NCI-H1436 treated with DMSO at 0.1 percent for 48 hours (cell line): ENCODE measurements at regions not wholly inside any gene's neighbourhood (a gene's known extent, or its start where the extent isn't known, plus 50 kb on each side); places are given as distances from the start of the nearest gene placed in this dataset.

ENCODE experiments used
- DNase-seq: peaks from one replicate; lab custom pipeline; 2025; lab: John Stamatoyannopoulos, UW

- no peak for DNase-seq
Observed at GRCh38 chr14:21987937-21988336, 314.3 kb upstream of the OR4E1 start.

DNA sequence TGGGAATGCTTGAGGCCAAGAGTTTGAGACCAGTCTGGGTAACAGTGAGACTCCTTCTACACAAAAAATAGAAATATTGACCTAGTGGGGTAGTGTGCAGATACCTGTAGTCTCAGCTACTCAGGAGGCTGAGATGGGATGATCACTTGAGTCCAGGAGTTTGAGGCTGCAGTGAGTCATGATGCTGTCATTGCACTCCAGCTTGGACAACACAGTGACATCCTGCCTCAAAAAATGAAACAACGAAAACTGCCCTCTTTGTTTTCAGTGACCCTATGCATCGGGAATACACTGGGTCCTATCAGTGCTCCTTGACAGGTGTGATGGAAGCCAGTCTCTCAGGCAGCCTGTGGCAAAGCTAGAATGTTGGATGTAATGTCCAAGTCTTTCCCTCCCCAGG is 311.5 kb upstream of the OR4E1 start:
- DNase-seq: no peak

DNA sequence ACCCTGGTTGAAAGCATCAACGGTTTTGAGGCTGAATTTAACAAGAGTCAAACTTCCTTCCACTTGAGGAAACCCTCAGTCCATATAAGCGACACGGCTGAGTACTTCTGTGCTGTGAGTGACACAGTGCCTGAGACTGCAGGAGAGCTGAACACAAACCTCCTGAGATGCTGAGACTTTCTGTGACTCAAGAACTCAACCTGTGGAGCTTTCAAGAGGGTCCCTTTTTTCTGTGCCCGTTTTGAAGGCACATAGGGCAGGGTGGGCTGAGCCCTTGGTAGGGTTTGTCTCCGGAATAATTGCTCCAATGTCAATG is 305.3 kb upstream of the OR4E1 start:
- DNase-seq: no peak

GRCh38 chr14:21978184-21978998 is 304.8 kb upstream of the OR4E1 start:
- DNase-seq: no peak

GRCh38 chr14:21974741-21975140 is 301.1 kb upstream of the OR4E1 start:
- DNase-seq: no peak

- DNase-seq: no peak
Observed at GRCh38 chr14:21965042-21965441, 291.4 kb upstream of the OR4E1 start.

DNA sequence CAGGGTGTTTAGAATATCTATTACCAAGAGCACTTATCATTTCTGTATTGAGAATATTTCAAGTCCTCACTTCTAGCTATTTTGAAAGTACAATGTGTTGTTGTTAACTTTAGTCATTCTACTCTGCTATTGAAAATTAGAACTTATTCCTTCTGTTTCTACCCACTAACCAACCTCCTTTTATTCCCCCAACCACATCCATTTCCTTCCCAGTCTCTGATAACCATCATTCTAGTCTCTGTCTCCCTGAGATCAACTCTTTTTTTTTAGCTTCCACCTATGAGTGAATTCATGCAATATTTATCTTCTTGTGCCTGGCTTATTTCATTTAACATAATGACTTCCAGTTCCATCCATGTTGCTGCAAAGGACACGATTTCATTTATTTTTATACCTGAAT is 290.6 kb upstream of the OR4E1 start:
- no peak for DNase-seq

- no peak for DNase-seq
Observed at GRCh38 chr14:21960636-21961035, 287.0 kb upstream of the OR4E1 start.

GRCh38 chr14:21941885-21942284 is 268.3 kb upstream of the OR4E1 start:
- no peak for DNase-seq

GRCh38 chr14:21940887-21941856 is 267.6 kb upstream of the OR4E1 start:
- DNase-seq: no peak

DNA sequence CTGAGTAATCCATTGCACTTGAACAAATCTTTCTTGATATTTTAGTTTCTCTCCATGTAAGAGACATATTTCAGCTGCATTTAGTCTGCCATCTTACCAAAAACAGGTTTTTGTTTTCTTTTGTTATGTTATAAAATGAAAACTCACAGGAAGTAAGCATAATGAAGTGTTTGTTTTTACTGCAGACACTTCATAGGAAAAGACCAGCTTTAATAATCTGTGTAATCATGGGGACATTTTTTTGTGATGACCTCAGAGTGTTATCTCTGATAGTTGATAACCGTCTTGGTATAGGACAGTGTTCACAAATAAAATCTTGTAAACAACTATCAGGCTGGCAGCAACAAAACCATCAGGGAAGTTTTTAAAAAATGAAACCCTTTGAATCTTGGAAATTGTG is 266.2 kb upstream of the OR4E1 start:
- no peak for DNase-seq

GRCh38 chr14:21937996-21938395 is 264.4 kb upstream of the OR4E1 start:
- DNase-seq: no peak

DNA sequence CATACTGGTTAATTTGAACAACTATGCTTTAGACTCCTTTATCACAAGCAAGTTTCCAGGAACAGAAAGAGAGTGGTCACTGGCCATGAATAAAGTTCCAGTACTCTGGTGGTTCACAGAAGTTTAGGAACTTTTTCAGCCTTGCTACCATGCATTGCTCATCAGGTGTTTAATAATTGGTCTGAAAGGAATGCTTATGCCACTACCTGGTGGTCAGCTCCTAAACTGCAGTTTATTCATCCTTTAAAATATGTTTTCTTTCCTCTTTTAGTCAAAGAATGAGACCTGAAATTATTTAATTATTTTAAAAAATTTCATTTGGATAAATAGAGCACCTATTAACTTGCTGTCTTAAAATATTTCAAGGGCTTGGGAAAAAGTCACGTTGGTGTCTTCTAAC is 260.1 kb upstream of the OR4E1 start:
- no peak for DNase-seq

- DNase-seq: no peak
Observed at GRCh38 chr14:21924479-21924878, 250.9 kb upstream of the OR4E1 start.

DNA sequence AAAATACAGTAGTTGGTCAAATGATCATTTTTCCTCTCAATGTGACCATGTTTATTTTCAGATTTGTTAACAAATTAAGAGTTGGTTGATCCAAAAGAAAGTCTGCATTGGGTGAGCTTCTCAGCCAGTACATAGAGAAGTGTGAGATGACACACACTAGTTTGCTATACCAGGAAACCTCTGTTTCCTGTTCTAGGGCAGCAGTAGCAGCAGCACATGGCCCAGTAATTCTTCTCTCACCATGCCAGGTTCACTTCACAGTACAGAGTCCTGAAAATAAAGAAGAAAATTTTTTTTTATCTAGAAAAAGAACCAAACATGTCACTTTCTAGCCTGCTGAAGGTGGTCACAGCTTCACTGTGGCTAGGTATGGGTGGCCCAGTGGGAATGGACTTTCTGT is 250.2 kb upstream of the OR4E1 start:
- no peak for DNase-seq

DNA sequence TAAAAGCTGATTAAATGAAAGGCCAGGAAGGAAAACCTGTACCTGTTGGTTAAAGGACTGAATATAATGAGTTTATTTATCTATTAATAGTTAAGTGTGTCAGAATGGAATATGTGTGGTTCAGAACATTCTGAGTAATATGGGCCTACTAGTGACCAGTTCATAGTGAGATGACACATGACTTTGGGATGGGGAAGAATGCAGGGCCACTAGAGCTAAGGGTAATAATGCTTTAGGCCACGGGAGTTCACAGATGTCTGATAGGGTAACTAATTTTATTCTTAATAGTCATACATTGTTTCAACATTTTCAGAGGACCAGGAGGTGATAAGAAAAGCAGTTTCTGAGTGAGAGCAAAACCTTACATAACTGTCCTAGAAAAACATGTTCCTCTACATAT is 247.8 kb upstream of the OR4E1 start:
- no peak for DNase-seq

DNA sequence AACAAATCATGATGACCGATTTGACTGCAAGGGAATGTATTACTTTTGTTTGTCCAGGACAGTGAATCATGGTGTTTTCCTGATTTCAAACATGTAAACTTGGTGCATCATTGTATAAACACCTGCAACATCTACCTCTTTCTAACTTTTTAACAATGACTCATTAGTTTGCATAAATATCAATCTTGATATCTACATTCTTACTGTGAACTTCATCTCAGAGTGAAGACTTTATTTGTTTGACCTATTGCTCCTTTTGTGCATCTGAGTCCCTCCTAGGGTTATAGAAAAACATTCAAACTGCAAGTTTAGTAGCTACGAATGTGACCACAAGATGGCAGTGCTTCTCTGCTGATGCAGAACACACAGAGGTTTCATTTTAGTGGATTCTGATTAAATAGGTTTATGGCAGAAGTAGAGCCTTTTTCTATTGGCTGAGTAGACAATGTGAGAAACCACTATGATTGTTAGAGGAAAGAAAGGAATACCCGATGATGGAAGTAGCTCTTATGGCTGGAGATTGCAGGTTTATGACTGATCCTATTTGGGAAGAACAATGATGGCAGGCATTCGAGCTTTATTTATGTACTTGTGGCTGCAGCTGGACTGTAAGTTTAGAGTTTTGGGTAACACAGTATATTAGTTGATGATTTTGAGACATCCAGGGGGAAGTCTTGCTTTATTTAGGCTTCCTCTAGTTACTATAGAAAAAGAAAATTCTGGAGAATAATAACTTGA is 244.2 kb upstream of the OR4E1 start:
- no peak for DNase-seq

DNA sequence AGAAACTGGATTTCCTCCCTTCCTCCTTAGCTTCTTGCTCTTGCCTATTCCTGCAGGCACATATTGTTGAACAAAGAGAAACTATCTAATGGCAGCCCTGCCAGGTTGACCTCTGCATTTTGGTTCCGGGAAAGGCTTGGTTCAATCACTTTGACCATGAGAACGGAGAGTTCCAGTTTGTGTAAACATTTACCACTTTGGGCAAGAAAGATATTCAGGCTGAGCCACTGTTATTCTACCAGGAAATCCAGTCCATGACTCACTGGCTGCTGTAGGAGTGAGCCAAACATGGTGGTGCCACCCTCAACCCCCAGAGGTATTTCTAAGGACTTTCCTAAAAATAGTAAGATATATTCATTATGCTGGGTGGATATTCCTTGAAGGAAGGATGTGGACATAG is 242.2 kb upstream of the OR4E1 start:
- no peak for DNase-seq

DNA sequence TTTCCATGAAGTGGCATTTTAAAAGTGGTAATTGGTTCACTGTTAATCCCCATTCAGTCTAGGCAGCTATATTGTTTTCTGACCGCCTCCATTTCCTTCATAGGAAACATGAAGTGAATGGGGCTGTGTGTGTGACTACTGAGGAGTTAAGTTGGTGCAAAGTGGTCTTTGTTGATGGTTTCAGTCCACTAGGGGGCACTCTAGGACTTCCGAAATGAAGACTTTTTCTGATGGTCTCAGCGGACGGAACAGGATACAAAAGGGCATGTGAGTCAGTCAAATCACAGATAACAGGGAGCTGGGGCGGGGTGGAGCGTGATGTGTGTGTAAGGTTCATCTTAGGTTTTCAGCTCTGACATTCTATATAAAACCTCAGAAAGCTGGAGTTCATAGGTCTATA is 240.1 kb upstream of the OR4E1 start:
- no peak for DNase-seq

GRCh38 chr14:21912367-21912766 is 238.7 kb upstream of the OR4E1 start:
- DNase-seq: no peak

DNA sequence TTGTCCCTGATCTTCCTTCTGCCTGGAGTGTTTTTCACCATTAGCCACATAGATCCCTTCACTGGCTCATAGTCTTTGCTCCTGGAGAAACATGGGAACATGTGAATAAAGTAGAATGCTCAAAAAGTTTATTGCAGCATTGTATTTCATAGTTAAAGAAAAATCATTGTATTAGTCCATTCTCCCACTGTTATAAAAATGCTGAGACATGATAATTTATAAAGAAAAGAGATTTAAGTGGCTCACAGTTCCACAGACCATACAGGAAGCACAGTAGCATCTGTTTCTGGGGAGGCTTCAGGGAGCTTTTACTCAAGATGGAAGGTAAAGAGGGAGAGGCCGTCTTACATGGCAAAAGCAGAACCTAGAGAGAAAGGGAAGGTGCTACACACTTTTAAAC is 238.3 kb upstream of the OR4E1 start:
- no peak for DNase-seq

- no peak for DNase-seq
Observed at GRCh38 chr14:21910260-21910659, 236.6 kb upstream of the OR4E1 start.
